KMS-11 (cell line): ENCODE measurements at regions not wholly inside any gene's neighbourhood (a gene's known extent, or its start where the extent isn't known, plus 50 kb on each side); places are given as distances from the start of the nearest gene placed in this dataset.

Experiments used
- H2AFZ ChIP-seq: fragments of 200-600 bp; sonication (generic); 2 replicates; pipeline ENCODE4 v1.6.1; 2016; ENCODE audit warnings: antibody characterized with exemption, mixed run types, low read depth
- H3K27ac ChIP-seq: fragments of 200-600 bp; sonication (generic); 2 replicates; pipeline ENCODE4 v1.6.1; 2016; ENCODE audit warnings: mild to moderate bottlenecking, mixed run types
- H3K27me3 ChIP-seq: fragments of 200-600 bp; sonication (generic); 2 replicates; pipeline ENCODE4 v1.6.1; 2017; ENCODE audit warnings: mild to moderate bottlenecking, low read depth, mixed run types, moderate library complexity; ENCODE audit not compliant: insufficient read depth
- H3K36me3 ChIP-seq: fragments of 200-600 bp; sonication (generic); 2 replicates; pipeline ENCODE4 v1.6.1; 2017; ENCODE audit warnings: mild to moderate bottlenecking, mixed run types; ENCODE audit not compliant: insufficient read depth
- H3K4me1 ChIP-seq: fragments of 200-600 bp; sonication (generic); 2 replicates; pipeline ENCODE4 v1.6.1; 2016; ENCODE audit warnings: mild to moderate bottlenecking, low read depth, mixed run types; ENCODE audit not compliant: poor library complexity, severe bottlenecking
- H3K4me2 ChIP-seq: fragments of 200-600 bp; sonication (generic); 2 replicates; pipeline ENCODE4 v1.7.0; 2016; ENCODE audit warnings: mild to moderate bottlenecking, mixed run types
- H3K4me3 ChIP-seq: fragments of 200-600 bp; sonication (generic); IDR thresholded peaks from 2 replicates; pipeline ENCODE4 v1.6.1; 2017; ENCODE audit warnings: low read depth, low read length, mixed read lengths; ENCODE audit not compliant: insufficient read depth
- H3K79me2 ChIP-seq: fragments of 200-600 bp; sonication (generic); 2 replicates; pipeline ENCODE4 v1.6.1; 2016; ENCODE audit warnings: low read depth, mixed run types; ENCODE audit not compliant: insufficient read depth
- H3K9ac ChIP-seq: fragments of 200-600 bp; sonication (generic); 2 replicates; pipeline ENCODE4 v1.6.1; 2016; ENCODE audit warnings: mild to moderate bottlenecking, mixed run types
- H4K20me1 ChIP-seq: fragments of 200-600 bp; sonication (generic); 2 replicates; pipeline ENCODE4 v1.6.1; 2016; ENCODE audit warnings: mild to moderate bottlenecking, mixed run types; ENCODE audit not compliant: insufficient read depth
- CTCF ChIP-seq: fragments of 200-600 bp; sonication (generic); conservative IDR thresholded peaks from 2 replicates; pipeline ENCODE4 v1.6.1; 2017; ENCODE audit warnings: low read depth, mild to moderate bottlenecking, antibody characterized with exemption, low read length, moderate library complexity, mixed read lengths

GRCh38 chr20:6837730-6838129 is 70.2 kb downstream of the BMP2 start:
- TF ChIP-seq CTCF, result no peak
- Histone ChIP-seq H3K4me2 (no peak overlapping the region), H3K4me1 (no peaks in the 10 kb centered on the region), H3K79me2 (no peaks in the 10 kb centered on the region), H3K27me3 (no peaks in the 10 kb centered on the region), H3K27ac (no peak overlapping the region), H2AFZ (no peak overlapping the region), H4K20me1 (no peaks in the 10 kb centered on the region), H3K4me3 (no peak overlapping the region), H3K36me3 (no peaks in the 10 kb centered on the region), H3K9ac (no peak overlapping the region)

- no peak for TF ChIP-seq CTCF
- Histone ChIP-seq H3K36me3 (no peaks in the 10 kb centered on the region), H3K27ac (no peak overlapping the region), H3K4me1 (no peaks in the 10 kb centered on the region), H3K27me3 (no peaks in the 10 kb centered on the region), H3K9ac (no peak overlapping the region), H3K4me2 (no peak overlapping the region), H3K4me3 (no peak overlapping the region), H4K20me1 (no peaks in the 10 kb centered on the region), H3K79me2 (no peaks in the 10 kb centered on the region), H2AFZ (no peak overlapping the region)
Observed at GRCh38 chr20:6838181-6838826, 70.8 kb downstream of the BMP2 start.

GRCh38 chr20:6841128-6841527 is 73.6 kb downstream of the BMP2 start:
- no peak for TF ChIP-seq CTCF
- H3K4me2 ChIP-seq, result no peak overlapping the region
- no peaks in the 10 kb centered on the region for H3K27me3 ChIP-seq
- no peak overlapping the region for H3K4me3 ChIP-seq
- no peak overlapping the region for H3K27ac ChIP-seq
- H3K79me2 ChIP-seq, result no peaks in the 10 kb centered on the region
- H3K9ac ChIP-seq, result no peak overlapping the region
- no peak overlapping the region for H2AFZ ChIP-seq
- no peaks in the 10 kb centered on the region for H3K36me3 ChIP-seq
- no peaks in the 10 kb centered on the region for H3K4me1 ChIP-seq
- no peaks in the 10 kb centered on the region for H4K20me1 ChIP-seq

GRCh38 chr20:6845141-6845540 is 77.7 kb downstream of the BMP2 start:
- no peaks in the 10 kb centered on the region for H4K20me1 ChIP-seq
- no peak for TF ChIP-seq CTCF
- H3K4me1 ChIP-seq, result no peaks in the 10 kb centered on the region
- no peak overlapping the region for H3K4me3 ChIP-seq
- H3K27me3 ChIP-seq, result no peaks in the 10 kb centered on the region
- no peak overlapping the region for H2AFZ ChIP-seq
- H3K36me3 ChIP-seq, result no peaks in the 10 kb centered on the region
- no peak overlapping the region for H3K27ac ChIP-seq
- no peak overlapping the region for H3K4me2 ChIP-seq
- H3K79me2 ChIP-seq, result no peaks in the 10 kb centered on the region
- no peak overlapping the region for H3K9ac ChIP-seq
